ENCODE measurements at regions not wholly inside any gene's neighbourhood (a gene's known extent, or its start where the extent isn't known, plus 50 kb on each side); places are given as distances from the start of the nearest gene placed in this dataset.

GRCh38 chr20:24042646-24043045 lies 54.1 kb upstream of the GGTLC1 start:
- Mint-ChIP-seq H3K4me1 (peaks cover 31% of the 10 kb centered on the region), H3K36me3 (ENCODE audit: insufficient read depth) (peaks cover 2% of the 10 kb centered on the region), H3K4me3 (no peak overlapping the region), H3K9me3 (no peaks in the 10 kb centered on the region), H3K27ac (ENCODE audit: low read depth) (no peak overlapping the region), H3K27me3 (no peaks in the 10 kb centered on the region)
- DNase-seq (ENCODE audit: low spot score in 2 of 2) (no peak), ATAC-seq (replicated peaks; ENCODE audit: extremely low read depth, poor library complexity, severe bottlenecking) (no peak)

- ATAC-seq (replicated peaks; ENCODE audit: extremely low read depth, poor library complexity, severe bottlenecking) (no peak), DNase-seq (ENCODE audit: low spot score in 2 of 2) (no peak)
- peaks cover 3% of the 10 kb centered on the region for H3K36me3 Mint-ChIP-seq (ENCODE audit: insufficient read depth)
- no peaks in the 10 kb centered on the region for H3K27me3 Mint-ChIP-seq
- no peak overlapping the region for H3K27ac Mint-ChIP-seq (ENCODE audit: low read depth)
- H3K4me1 Mint-ChIP-seq: peaks cover 30% of the 10 kb centered on the region
- no peaks in the 10 kb centered on the region for H3K9me3 Mint-ChIP-seq
- no peak overlapping the region for H3K4me3 Mint-ChIP-seq
These were observed 52.4 kb upstream of the GGTLC1 start for GRCh38 chr20:24040896-24041459.

DNA sequence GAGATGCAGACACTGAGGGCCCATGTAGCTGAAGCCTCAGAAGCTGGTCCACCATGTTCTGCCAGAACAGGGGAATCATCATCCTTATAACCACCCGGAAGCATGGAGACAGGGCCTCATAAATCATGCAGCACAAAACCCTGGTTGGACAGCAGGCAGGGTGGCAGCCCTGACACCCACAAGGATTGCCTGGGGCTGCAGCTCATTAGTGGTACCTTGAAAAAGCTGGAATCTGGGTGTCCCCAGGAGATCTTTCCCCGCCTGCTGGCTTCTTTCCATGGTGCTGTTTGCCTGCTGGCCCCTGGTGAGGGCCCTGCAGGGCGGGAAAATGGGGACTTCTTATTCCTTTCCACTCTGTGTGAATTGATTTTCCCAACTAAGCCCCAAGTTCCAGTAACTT lies 50.6 kb upstream of the GGTLC1 start:
- DNase-seq (ENCODE audit: low spot score in 2 of 2) (no peak), ATAC-seq (replicated peaks; ENCODE audit: extremely low read depth, poor library complexity, severe bottlenecking) (no peak)
- Mint-ChIP-seq H3K27me3 (no peaks in the 10 kb centered on the region), H3K4me1 (peaks cover 21% of the 10 kb centered on the region), H3K9me3 (no peaks in the 10 kb centered on the region), H3K36me3 (ENCODE audit: insufficient read depth) (peaks cover 3% of the 10 kb centered on the region), H3K4me3 (no peak overlapping the region), H3K27ac (ENCODE audit: low read depth) (peak overlapping the region; percentile 8)
